Common myeloid progenitor, CD34-positive (primary cell): ENCODE measurements at regions not wholly inside any gene's neighbourhood (a gene's known extent, or its start where the extent isn't known, plus 50 kb on each side); places are given as distances from the start of the nearest gene placed in this dataset.

Experiments
- CTCF ChIA-PET: fragments of 350-600 bp; sonication (Branson Sonifier 250); formaldehyde crosslinking; loops from one replicate; lab custom pipeline; 2021; ENCODE audit warnings: antibody characterized with exemption; lab: Charles Lee
- POLR2A ChIA-PET: fragments of 350-600 bp; sonication (Branson Sonifier 250); formaldehyde crosslinking; loops from one replicate; lab custom pipeline; 2021; ENCODE audit warnings: antibody characterized with exemption; lab: Charles Lee
- DNase-seq, 3 donors: peaks; one replicate each; pipeline versions ENCODE4 v3.0.0 to v3.0.0-alpha.2; 2013
- H3K27ac ChIP-seq, 2 experiments: 1 replicate in 1 of 2; 2 replicates in 1 of 2; pipeline ENCODE4 v1.7.0; 2013; ENCODE audit warnings: inconsistent platforms in 2 of 2, low read length in 2 of 2, mild to moderate bottlenecking in 2 of 2, low read depth in 1 of 2, moderate library complexity in 1 of 2; ENCODE audit not compliant: severe bottlenecking in 2 of 2, insufficient read depth in 1 of 2, poor library complexity in 1 of 2
- H3K27me3 ChIP-seq, 5 experiments: replicated peaks in 2 of 5; 1 replicate in 3 of 5; 2 replicates in 2 of 5; pipeline versions ENCODE4 v1.6.1 to v1.7.0; 2013; ENCODE audit warnings: low read length in 4 of 5, mild to moderate bottlenecking in 2 of 5, moderate library complexity in 2 of 5, inconsistent platforms in 1 of 5; ENCODE audit not compliant: insufficient read depth in 5 of 5, control insufficient read depth in 4 of 5
- H3K36me3 ChIP-seq, 4 experiments: 1 replicate in 2 of 4; 2 replicates in 2 of 4; pipeline versions ENCODE4 v1.6.1 to v1.7.0; 2013; ENCODE audit warnings: low read length in 3 of 4, control low read depth in 1 of 4, mild to moderate bottlenecking in 1 of 4; ENCODE audit not compliant: control insufficient read depth in 4 of 4, insufficient read depth in 4 of 4
- H3K4me1 ChIP-seq, 4 experiments: 1 replicate in 3 of 4; 2 replicates in 1 of 4; pipeline versions ENCODE4 v1.6.1 to v1.7.1; 2013; ENCODE audit warnings: low read length in 3 of 4, mild to moderate bottlenecking in 3 of 4, control low read depth in 1 of 4, inconsistent platforms in 1 of 4, moderate library complexity in 1 of 4; ENCODE audit not compliant: control insufficient read depth in 4 of 4, insufficient read depth in 4 of 4; ENCODE audit errors: control extremely low read depth in 1 of 4
- H3K4me3 ChIP-seq, 7 experiments: 1 replicate in 4 of 7; 2 replicates in 3 of 7; pipeline versions ENCODE4 v1.5.1 to v1.7.0; 2013; ENCODE audit warnings: mild to moderate bottlenecking in 7 of 7, low read length in 6 of 7, moderate library complexity in 6 of 7, inconsistent platforms in 2 of 7, low read depth in 2 of 7, control low read depth in 1 of 7; ENCODE audit not compliant: insufficient read depth in 4 of 7, control insufficient read depth in 1 of 7; ENCODE audit errors: extremely low read depth in 1 of 7
- H3K9me3 ChIP-seq, 5 experiments: 1 replicate in 4 of 5; 2 replicates in 1 of 5; pipeline versions ENCODE4 v1.6.1 to v1.7.1; 2013; ENCODE audit warnings: low read length in 4 of 5, mild to moderate bottlenecking in 2 of 5, inconsistent platforms in 1 of 5, low read depth in 1 of 5, moderate library complexity in 1 of 5; ENCODE audit not compliant: control insufficient read depth in 4 of 5, insufficient read depth in 2 of 5; ENCODE audit errors: control extremely low read depth in 1 of 5
- WGBS: methylation state at CpG from one replicate; pipeline ENCODE4 v1.1.5; 2013; ENCODE audit not compliant: insufficient coverage; 5-methylcytosine and 5-hydroxymethylcytosine counted together

DNA sequence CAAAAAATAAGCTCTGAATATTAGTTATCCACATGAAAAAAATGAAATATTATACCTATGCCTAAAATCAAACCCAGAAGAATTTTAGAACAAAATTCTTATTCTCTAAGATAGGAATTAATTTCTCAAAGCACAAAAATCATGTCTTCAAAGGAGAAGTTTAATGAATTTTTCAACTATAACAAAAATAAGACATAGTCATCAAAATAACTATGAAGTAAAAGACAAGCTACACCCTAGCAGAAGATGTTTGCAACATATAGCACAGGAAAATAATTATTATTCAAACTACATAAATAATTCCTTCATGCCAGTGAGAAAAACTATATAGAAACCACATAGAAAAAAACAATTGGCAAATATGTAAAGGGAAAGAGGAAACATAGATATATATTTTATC lies 1203.6 kb upstream of the GJE1 start:
- no peak for DNase-seq
- no peak overlapping the region for H3K4me3 ChIP-seq
- H3K4me1 ChIP-seq = no peaks in the 10 kb centered on the region
- H3K9me3 ChIP-seq = no peaks in the 10 kb centered on the region
- no peak overlapping the region for H3K27ac ChIP-seq
- H3K36me3 ChIP-seq = no peaks in the 10 kb centered on the region
- ChIA-PET CTCF (no interaction called here), POLR2A (no interaction called here)
- H3K27me3 ChIP-seq = no peaks in the 10 kb centered on the region

DNA sequence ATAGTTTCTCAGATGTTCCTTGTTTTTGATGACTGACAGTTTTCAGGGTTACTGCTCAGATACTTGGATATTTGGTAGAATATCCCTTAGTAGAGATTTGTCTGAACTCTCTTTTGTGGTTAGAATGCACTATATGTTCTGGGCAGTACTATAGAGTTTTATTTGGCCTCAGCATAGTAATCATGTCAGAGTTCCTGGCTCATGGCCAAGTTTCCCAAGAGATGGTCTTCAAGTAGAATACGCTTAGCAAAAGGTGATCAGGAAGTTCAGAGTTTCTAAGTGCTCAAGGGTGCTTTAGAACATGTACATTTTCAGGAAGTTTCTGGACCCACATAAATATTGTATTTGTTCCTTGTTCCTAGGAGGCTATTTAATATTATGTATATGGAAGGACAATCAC lies 1209.7 kb upstream of the GJE1 start:
- no peaks in the 10 kb centered on the region for H3K36me3 ChIP-seq
- no CpG with 5 or more reads among the region's 1 CpG for WGBS
- POLR2A ChIA-PET = no interaction called here

DNA sequence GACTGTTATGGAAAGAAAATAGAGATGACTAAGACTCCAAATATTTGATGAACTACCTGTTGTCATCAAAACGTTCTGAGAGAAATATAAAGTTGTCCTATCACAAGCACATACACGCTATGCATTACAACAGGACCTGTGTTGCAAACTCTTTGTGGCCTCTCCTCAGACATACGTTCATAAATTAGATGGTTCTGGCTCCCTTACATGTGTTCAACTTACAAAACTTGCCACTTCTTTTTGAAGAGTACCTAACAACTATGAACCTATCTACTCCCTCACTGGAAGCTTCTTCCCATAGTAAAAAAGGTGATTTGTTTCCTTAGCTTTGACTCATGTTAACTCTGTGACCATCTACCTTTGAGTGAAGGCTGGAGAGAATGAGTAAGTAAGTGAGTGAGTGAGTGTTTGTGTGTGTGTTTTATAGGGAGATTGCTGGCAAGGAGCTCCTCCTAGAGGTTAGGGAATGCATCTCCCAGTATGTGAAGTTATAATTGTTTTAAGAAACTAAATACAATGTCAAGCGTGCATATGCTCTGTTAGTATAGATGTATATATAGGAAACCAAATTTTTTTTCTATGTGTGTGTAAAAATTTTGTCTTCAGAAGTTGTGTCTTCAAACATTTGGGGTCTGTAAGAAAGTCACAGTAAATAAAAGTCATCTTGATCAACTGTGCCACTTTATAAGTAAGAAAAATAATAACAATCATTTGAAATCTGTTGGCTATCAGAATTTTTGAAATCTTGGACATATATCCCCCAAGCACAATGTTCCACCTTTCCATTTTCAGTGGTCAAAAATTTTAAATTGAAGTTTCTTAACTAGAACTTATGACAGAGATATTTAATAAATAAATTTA lies 1211.1 kb upstream of the GJE1 start:
- no peak overlapping the region for H3K27ac ChIP-seq
- no peaks in the 10 kb centered on the region for H3K9me3 ChIP-seq
- no peak overlapping the region for H3K4me3 ChIP-seq
- H3K4me1 ChIP-seq = no peaks in the 10 kb centered on the region
- H3K36me3 ChIP-seq = no peaks in the 10 kb centered on the region
- 54% methylated on average over 4 of the region's 4 CpGs for WGBS
- ChIA-PET CTCF (interaction anchor here (0.6 to 1.1 kb wide), 5 partner anchors 9 to 1552 kb away, joined by 3 to 5 read pairs (median 3); no protein-coding TSS in a partner anchor), POLR2A (no interaction called here)
- DNase-seq = peak; percentile 60 to 81 (median 77)
- no peaks in the 10 kb centered on the region for H3K27me3 ChIP-seq

More for the DNA sequence above, 1209.7 kb upstream of the GJE1 start:
- Histone ChIP-seq H3K4me3 (no peak overlapping the region), H3K27ac (no peak overlapping the region), H3K4me1 (no peaks in the 10 kb centered on the region), H3K9me3 (no peaks in the 10 kb centered on the region), H3K27me3 (no peaks in the 10 kb centered on the region)
- CTCF ChIA-PET = no interaction called here
- DNase-seq = peak in 1 of 3 donors; percentile 3

DNA sequence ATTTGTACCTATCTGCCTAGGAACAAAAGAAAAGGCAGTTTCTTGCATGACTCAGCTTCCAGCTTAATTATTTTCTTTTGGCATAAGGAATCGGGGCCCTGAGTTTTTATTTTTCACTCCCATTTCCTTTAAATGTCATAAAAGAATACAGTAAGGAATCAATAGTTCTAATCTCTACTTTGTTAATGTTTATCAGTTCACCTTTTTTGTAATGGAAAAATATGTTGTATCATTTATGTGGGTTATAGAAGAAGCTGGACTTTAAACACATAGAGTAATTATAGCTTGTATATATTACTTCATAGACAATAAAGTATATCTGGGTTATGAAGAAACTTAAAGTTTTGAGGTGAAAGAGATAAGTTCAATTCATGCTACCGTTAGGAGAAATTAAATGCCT lies 1214.8 kb upstream of the GJE1 start:
- Histone ChIP-seq H3K9me3 (no peaks in the 10 kb centered on the region), H3K36me3 (no peaks in the 10 kb centered on the region), H3K4me1 (no peaks in the 10 kb centered on the region), H3K4me3 (no peak overlapping the region), H3K27me3 (no peaks in the 10 kb centered on the region), H3K27ac (no peak overlapping the region)
- ChIA-PET CTCF (interaction anchor here (1.1 to 1.4 kb wide), 2 partner anchors 9 to 1544 kb away, joined by 4 read pairs; partner anchors contain the start of gene CITED2), POLR2A (no interaction called here)
- no peak for DNase-seq
- 92% methylated on average over 1 of the region's 2 CpGs for WGBS

DNA sequence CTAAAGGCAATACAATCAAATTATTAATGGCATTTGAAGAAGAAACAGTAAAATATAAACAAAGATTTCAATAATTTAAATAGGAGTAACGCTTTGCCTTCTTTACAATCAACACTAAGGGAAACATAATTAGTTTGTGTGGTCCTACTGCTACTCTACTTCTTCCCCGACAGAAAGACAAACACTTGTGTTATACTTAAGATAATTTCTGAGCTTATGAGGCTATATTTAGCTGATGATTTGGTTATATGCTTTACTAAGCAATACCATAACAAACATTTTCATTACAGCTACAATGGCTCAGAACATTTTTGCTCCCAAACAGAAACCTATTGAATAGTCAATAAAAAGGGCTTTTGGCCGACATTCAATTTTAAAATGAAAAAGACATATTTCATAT lies 1217.2 kb upstream of the GJE1 start:
- DNase-seq = no peak
- Histone ChIP-seq H3K4me3 (no peak overlapping the region), H3K27me3 (no peaks in the 10 kb centered on the region), H3K27ac (no peak overlapping the region), H3K36me3 (no peaks in the 10 kb centered on the region), H3K9me3 (no peaks in the 10 kb centered on the region), H3K4me1 (no peaks in the 10 kb centered on the region)
- no CpG with 5 or more reads among the region's 3 CpGs for WGBS
- CTCF ChIA-PET = no interaction called here
- POLR2A ChIA-PET = no interaction called here

DNA sequence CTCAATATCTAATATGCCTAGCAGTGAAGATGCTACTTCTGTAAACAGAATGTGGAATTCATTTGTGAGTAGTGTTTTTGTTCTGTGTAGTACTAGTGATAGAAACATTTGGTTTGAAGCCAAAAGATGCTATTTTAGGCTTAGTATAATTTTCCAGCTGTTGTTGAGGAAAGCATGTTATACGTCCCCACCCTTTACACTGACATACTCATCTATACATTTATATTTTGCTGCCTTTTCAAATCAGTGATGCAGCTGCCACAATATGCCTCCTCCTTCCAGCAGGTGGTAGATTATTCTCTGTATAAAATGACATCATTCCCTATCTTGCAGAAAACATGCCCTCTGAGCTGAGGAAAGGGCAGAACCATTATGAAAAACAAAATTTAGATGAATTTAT lies 1217.6 kb upstream of the GJE1 start:
- Histone ChIP-seq H3K27me3 (no peaks in the 10 kb centered on the region), H3K9me3 (no peaks in the 10 kb centered on the region), H3K36me3 (no peaks in the 10 kb centered on the region), H3K27ac (no peak overlapping the region), H3K4me1 (no peaks in the 10 kb centered on the region), H3K4me3 (no peak overlapping the region)
- CTCF ChIA-PET = no interaction called here
- no peak for DNase-seq
- POLR2A ChIA-PET = no interaction called here
- WGBS = no CpG with 5 or more reads among the region's 1 CpG

DNA sequence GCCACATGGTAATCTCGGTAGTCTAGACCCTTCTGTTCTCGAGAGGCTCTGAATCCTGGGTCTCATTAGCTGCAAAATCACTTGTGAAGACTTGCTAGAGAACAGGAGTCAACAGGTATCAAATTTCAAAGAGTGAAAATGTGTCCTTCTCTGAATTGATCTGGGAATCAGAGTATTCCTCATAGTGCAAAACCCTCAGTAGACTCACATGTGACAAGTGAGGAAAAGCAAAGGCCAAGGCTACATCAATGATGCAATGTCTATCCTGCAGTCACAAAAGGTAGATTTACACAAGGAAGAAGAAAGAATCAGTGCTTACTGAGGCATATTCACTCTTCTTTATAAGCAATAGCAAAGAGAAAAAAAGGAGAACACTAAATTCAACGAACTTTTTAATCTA lies 1220.0 kb upstream of the GJE1 start:
- WGBS = 94% methylated on average over 2 of the region's 3 CpGs

More for the DNA sequence above, 1220.0 kb upstream of the GJE1 start:
- Histone ChIP-seq H3K4me3 (no peak overlapping the region), H3K27ac (no peak overlapping the region), H3K9me3 (peaks cover 0 to under 1% (median 0%) of the 10 kb centered on the region in 5 experiments), H3K27me3 (no peaks in the 10 kb centered on the region), H3K4me1 (no peaks in the 10 kb centered on the region), H3K36me3 (no peaks in the 10 kb centered on the region)
- ChIA-PET POLR2A (no interaction called here), CTCF (no interaction called here)
- no peak for DNase-seq
